Upper lobe of left lung (tissue), 6 donors: ENCODE measurements at regions not wholly inside any gene's neighbourhood (a gene's known extent, or its start where the extent isn't known, plus 50 kb on each side); places are given as distances from the start of the nearest gene placed in this dataset.

ENCODE experiments used
- ATAC-seq, 2 donors: fragments of 200-7000 bp; cut with Tn5 transposase; one replicate each; pipeline ENCODE4 v1.9.1; 2022; ENCODE audit warnings: mild to moderate bottlenecking in 2 of 2, moderate library complexity in 2 of 2; ENCODE audit not compliant: low FRiP score in 2 of 2
- DNase-seq, 2 donors: peaks; one replicate each; pipeline ENCODE4 v3.0.0-alpha.2; 2019 to 2020
- H3K27ac ChIP-seq, 4 donors: fragments of 200-600 bp; sonication (generic); one replicate each; pipeline ENCODE4 v1.5.1; 2016 to 2019
- H3K27me3 ChIP-seq, 4 donors: fragments of 200-600 bp; sonication (generic); one replicate each; pipeline ENCODE4 v1.5.1; 2017 to 2019
- H3K36me3 ChIP-seq, 4 donors: fragments of 200-600 bp; sonication (generic); one replicate each; pipeline ENCODE4 v1.5.1; 2016 to 2019
- H3K4me1 ChIP-seq, 4 donors: fragments of 200-600 bp; sonication (generic); one replicate each; pipeline ENCODE4 v1.5.1; 2018 to 2019
- H3K4me3 ChIP-seq, 4 donors: fragments of 200-600 bp; sonication (generic); one replicate each; pipeline ENCODE4 v1.5.1; 2017 to 2019; ENCODE audit warnings: mild to moderate bottlenecking in 2 of 4, moderate library complexity in 1 of 4
- H3K9me3 ChIP-seq, 4 donors: fragments of 200-600 bp; sonication (generic); one replicate each; pipeline ENCODE4 v1.5.1; 2018 to 2019
- CTCF ChIP-seq, 6 experiments: fragments of 450-650 bp in 4 of 6; fragments of 200-600 bp in 2 of 6; sonication (generic) in 2 of 6; IDR thresholded peaks; one replicate each; pipeline ENCODE4 v1.5.1; 2016 to 2019; ENCODE audit warnings: antibody characterized with exemption in 6 of 6
- EP300 ChIP-seq, 4 donors: sonication (generic); formaldehyde crosslinking; IDR thresholded peaks; one replicate each; pipeline ENCODE4 v1.5.1; 2017; ENCODE audit warnings: antibody characterized with exemption in 4 of 4, control low read depth in 2 of 4
- POLR2A ChIP-seq, 4 donors: fragments of 450-650 bp; IDR thresholded peaks; one replicate each; pipeline ENCODE4 v1.5.1; 2016 to 2017; ENCODE audit warnings: antibody characterized with exemption in 4 of 4, mild to moderate bottlenecking in 2 of 4
- POLR2AphosphoS5 ChIP-seq, 2 donors: sonication (generic); formaldehyde crosslinking; IDR thresholded peaks; one replicate each; pipeline ENCODE4 v1.5.1; 2017; ENCODE audit warnings: antibody characterized with exemption in 2 of 2
- WGBS, 2 donors: methylation state at CpG; one replicate each; pipeline ENCODE4 v1.1.5; 2017 to 2018; 5-methylcytosine and 5-hydroxymethylcytosine counted together
- donor health status: DM: no; HTN: no; CAD: no; lungs with moderate emphysema.
- donor health status: DM: no; HTN: yes; CAD: no; lungs with severe emphysema.

DNA sequence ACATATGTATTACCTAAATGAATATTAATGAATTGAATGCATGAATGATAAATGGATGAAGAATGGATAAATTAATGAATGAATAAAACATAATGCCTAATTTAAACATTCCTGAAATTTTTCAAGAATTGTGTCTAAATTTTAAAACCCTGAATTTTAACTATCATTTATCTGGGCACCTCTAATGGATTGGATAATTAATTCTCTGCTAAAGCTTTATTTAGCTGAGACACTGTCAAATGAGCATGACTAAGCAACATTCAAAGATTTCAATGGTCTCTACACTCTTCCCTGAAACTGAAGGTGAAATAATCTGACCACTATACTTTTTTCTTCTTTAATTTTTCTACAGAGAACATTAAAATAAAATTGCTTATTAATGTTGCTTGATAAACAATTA lies 1197.7 kb downstream of the C4orf33 start:
- ATAC-seq = no peak
- Histone ChIP-seq H3K27ac (no peak overlapping the region), H3K4me1 (no peaks in the 10 kb centered on the region)

DNA sequence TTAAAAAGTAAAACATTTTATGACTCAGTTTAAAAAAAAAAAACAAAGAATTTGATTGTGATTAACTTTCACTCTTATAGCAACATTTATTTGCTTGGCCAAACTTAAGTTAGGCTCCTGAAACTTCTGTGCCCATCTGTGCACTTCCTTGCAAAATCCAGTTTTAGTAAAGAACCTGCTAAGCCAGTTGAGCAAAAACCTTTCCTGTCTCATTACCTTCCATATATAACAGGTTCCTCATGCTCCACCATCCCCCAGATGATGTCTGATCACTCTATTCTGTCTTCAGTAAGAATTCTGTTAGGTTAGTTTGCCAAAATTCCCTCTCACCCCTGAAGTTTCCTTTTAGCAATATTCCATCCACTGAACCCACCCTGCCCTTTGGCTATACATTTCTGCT lies 1200.5 kb downstream of the C4orf33 start:
- no peaks in the 10 kb centered on the region for H3K4me1 ChIP-seq
- H3K27ac ChIP-seq = no peak overlapping the region
- no peak for TF ChIP-seq POLR2AphosphoS5 (IDR thresholded peaks at IDR 0.05)
- TF ChIP-seq POLR2A (IDR thresholded peaks at IDR 0.05) = no peak
- no peak for TF ChIP-seq CTCF (IDR thresholded peaks at IDR 0.05)
- no peak for TF ChIP-seq EP300 (IDR thresholded peaks at IDR 0.05)
- H3K4me3 ChIP-seq = no peak overlapping the region
- H3K27me3 ChIP-seq = no peaks in the 10 kb centered on the region
- no peaks in the 10 kb centered on the region for H3K36me3 ChIP-seq
- DNase-seq (no peak), ATAC-seq (no peak)
- H3K9me3 ChIP-seq = no peaks in the 10 kb centered on the region

More for the DNA sequence above, 1197.7 kb downstream of the C4orf33 start:
- Histone ChIP-seq H3K9me3 (no peaks in the 10 kb centered on the region), H3K4me3 (no peak overlapping the region), H3K27me3 (no peaks in the 10 kb centered on the region), H3K36me3 (no peaks in the 10 kb centered on the region)
- TF ChIP-seq POLR2A (IDR thresholded peaks at IDR 0.05) (no peak), EP300 (IDR thresholded peaks at IDR 0.05) (no peak), POLR2AphosphoS5 (IDR thresholded peaks at IDR 0.05) (no peak), CTCF (IDR thresholded peaks at IDR 0.05) (no peak)
- no peak for DNase-seq

GRCh38 chr4:130306566-130306965 lies 1210.6 kb downstream of the C4orf33 start:
- no peaks in the 10 kb centered on the region for H3K36me3 ChIP-seq
- H3K27me3 ChIP-seq = no peaks in the 10 kb centered on the region
- no peaks in the 10 kb centered on the region for H3K9me3 ChIP-seq
- DNase-seq (no peak), ATAC-seq (no peak)
- no peak overlapping the region for H3K27ac ChIP-seq
- no peak overlapping the region for H3K4me3 ChIP-seq
- H3K4me1 ChIP-seq = no peaks in the 10 kb centered on the region
- WGBS, 2 donors = 64 to 81% methylated on average over 2 of the region's 2 CpGs
- TF ChIP-seq EP300 (IDR thresholded peaks at IDR 0.05) = no peak
- TF ChIP-seq POLR2AphosphoS5 (IDR thresholded peaks at IDR 0.05) = no peak
- TF ChIP-seq CTCF (IDR thresholded peaks at IDR 0.05) = no peak
- TF ChIP-seq POLR2A (IDR thresholded peaks at IDR 0.05) = no peak

GRCh38 chr4:130309221-130309620 lies 1213.3 kb downstream of the C4orf33 start:
- no peaks in the 10 kb centered on the region for H3K36me3 ChIP-seq
- no peak overlapping the region for H3K27ac ChIP-seq
- ATAC-seq = no peak
- no peaks in the 10 kb centered on the region for H3K4me1 ChIP-seq
- H3K4me3 ChIP-seq = no peak overlapping the region
- no peak for TF ChIP-seq EP300 (IDR thresholded peaks at IDR 0.05)
- no peak for TF ChIP-seq POLR2A (IDR thresholded peaks at IDR 0.05)
- no peak for TF ChIP-seq POLR2AphosphoS5 (IDR thresholded peaks at IDR 0.05)
- TF ChIP-seq CTCF (IDR thresholded peaks at IDR 0.05) = no peak
- DNase-seq = no peak
- WGBS, 2 donors = 95 to 100% methylated on average over 2 of the region's 2 CpGs
- no peaks in the 10 kb centered on the region for H3K27me3 ChIP-seq
- H3K9me3 ChIP-seq = no peaks in the 10 kb centered on the region

GRCh38 chr4:130322439-130322838 lies 1226.5 kb downstream of the C4orf33 start:
- no peak overlapping the region for H3K4me3 ChIP-seq
- no peaks in the 10 kb centered on the region for H3K36me3 ChIP-seq
- no peak for ATAC-seq
- TF ChIP-seq EP300 (IDR thresholded peaks at IDR 0.05) (no peak), POLR2A (IDR thresholded peaks at IDR 0.05) (no peak), CTCF (IDR thresholded peaks at IDR 0.05) (no peak), POLR2AphosphoS5 (IDR thresholded peaks at IDR 0.05) (no peak)
- no peaks in the 10 kb centered on the region for H3K27me3 ChIP-seq
- no peaks in the 10 kb centered on the region for H3K9me3 ChIP-seq
- no peak for DNase-seq
- no peaks in the 10 kb centered on the region for H3K4me1 ChIP-seq
- H3K27ac ChIP-seq = no peak overlapping the region
